GM12873 (cell line): ENCODE measurements at regions not wholly inside any gene's neighbourhood (a gene's known extent, or its start where the extent isn't known, plus 50 kb on each side); places are given as distances from the start of the nearest gene placed in this dataset.

Experiments
- CTCF ChIP-seq: IDR thresholded peaks from 2 replicates; pipeline ENCODE4 v1.5.1; 2012; ENCODE audit warnings: low read depth, mild to moderate bottlenecking, moderate library complexity, low read length, control low read depth; ENCODE audit not compliant: insufficient read depth; ENCODE audit errors: missing control alignments

- TF ChIP-seq CTCF: no peak
Observed at GRCh38 chr11:127458561-127458960, 458.0 kb upstream of the KIRREL3 start.

- no peak for TF ChIP-seq CTCF
Observed at GRCh38 chr11:127454856-127455255, 454.3 kb upstream of the KIRREL3 start.

DNA sequence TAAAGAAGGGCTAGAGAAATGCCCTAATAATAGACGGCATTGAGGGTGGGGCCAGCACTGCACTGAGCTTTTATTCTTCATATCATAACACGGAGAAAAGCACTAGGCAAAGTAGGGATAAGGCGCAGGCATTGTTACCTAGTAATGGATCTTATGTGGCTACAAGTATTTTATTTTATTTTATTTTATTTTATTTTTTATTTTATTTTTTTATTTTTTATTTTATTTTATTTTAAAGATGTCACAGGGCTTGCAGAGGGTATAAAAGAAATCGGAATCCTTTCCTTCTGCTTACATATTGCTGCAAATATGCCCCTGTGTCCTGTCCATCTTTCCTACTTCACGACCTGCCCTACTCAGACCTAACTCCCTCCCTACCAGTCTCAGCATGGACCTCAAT is 452.0 kb upstream of the KIRREL3 start:
- no peak for TF ChIP-seq CTCF

DNA sequence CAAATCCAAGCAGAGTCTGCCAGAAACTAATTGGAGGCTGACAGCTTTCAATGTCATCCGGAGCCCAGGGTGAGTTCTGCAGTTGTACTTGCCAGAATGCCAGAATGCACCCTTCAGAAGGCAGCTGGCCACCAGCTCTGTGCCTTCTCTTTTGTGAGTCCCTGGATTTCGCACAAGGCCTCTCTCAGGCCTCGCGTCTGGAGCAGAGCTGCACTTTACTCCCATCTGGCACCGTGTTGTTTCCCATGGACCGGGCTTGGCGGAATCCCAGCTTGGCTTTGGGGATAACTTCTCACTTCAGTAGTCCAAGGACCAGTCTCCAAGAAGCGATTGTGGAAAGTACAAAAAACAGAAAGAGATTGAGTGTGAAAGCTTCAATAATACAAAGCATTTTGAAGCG is 451.3 kb upstream of the KIRREL3 start:
- no peak for TF ChIP-seq CTCF

GRCh38 chr11:127448101-127448500 is 447.5 kb upstream of the KIRREL3 start:
- no peak for TF ChIP-seq CTCF

DNA sequence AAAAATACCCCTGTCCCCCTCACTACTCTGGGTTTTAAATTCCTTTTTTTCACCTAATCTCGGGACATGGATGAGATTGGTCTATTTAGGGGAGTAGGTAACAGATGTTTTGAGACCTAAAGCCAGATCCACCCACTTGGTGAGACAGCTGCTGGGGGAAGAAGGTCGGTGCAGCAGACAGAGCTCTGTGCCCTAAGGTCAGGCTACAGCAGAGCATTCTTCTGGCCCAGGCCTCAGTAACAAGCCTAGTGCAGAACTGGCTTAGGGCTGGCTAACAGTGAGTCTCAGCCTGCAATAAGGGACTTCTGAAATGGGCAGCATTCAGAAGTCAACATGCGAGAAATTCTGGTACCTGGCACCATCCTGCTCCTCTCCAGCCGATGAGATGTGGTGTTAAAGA is 444.9 kb upstream of the KIRREL3 start:
- TF ChIP-seq CTCF: no peak

DNA sequence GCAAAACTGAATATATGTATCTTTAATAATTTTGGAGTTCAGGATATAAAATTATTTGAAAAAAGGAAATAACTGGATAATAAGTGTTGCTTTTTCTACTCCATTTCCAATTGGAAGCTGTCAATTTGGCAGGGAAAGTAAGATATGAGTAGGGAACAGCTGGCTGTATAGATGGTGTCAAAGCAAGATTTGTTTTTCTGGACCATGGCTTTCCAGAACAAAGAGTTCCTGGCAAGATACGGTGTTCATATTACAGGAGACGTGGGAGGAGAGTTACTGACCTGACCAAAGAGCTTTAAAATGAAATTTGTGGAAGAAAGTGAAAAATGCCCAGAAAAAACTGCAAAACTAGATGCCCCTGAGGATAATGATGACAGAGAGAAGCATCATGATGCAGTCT is 442.7 kb upstream of the KIRREL3 start:
- TF ChIP-seq CTCF: no peak

DNA sequence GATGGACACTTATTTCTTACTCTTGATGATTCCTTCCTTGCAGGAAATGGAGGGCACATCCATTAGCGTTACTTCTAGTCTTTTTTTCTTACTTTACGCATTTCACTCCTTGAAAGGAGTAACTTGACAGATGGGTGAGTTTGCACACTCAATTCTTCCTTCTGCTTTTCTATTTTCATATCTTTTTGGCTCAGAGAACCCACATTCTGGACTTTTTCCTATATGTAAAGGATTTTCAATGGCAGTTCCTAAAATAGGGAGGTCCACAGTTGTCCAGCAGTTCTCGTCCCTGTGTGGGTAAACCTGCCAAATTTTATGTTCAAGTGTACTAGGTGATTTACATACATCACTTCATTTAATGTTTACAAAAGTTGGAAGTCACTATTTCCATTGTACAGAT is 440.0 kb upstream of the KIRREL3 start:
- TF ChIP-seq CTCF: no peak
